ENCODE measurements at regions not wholly inside any gene's neighbourhood (a gene's known extent, or its start where the extent isn't known, plus 50 kb on each side); places are given as distances from the start of the nearest gene placed in this dataset.

GRCh38 chr7:153382641-153383101 lies 623.1 kb downstream of the ACTR3B start:
- in situ Hi-C loops (cut with HindIII; ENCODE audit: low sequenced_read_pairs): no loop called here
- DNase-seq (ENCODE audit: low read depth, low spot score): no peak
- no peak for TF ChIP-seq CTCF (IDR thresholded peaks at IDR 0.05; ENCODE audit: low read depth, low read length)
- H3K4me3 ChIP-seq (ENCODE audit: low read depth, low read length): no peak overlapping the region

GRCh38 chr7:153383781-153384180 lies 624.2 kb downstream of the ACTR3B start:
- in situ Hi-C loops (cut with HindIII; ENCODE audit: low sequenced_read_pairs): no loop called here
- no peak overlapping the region for H3K4me3 ChIP-seq (ENCODE audit: low read depth, low read length)
- DNase-seq (ENCODE audit: low read depth, low spot score): no peak
- no peak for TF ChIP-seq CTCF (IDR thresholded peaks at IDR 0.05; ENCODE audit: low read depth, low read length)

GRCh38 chr7:153385502-153385901 lies 626.0 kb downstream of the ACTR3B start:
- H3K4me3 ChIP-seq (ENCODE audit: low read depth, low read length): no peak overlapping the region
- no peak for TF ChIP-seq CTCF (IDR thresholded peaks at IDR 0.05; ENCODE audit: low read depth, low read length)
- in situ Hi-C loops (cut with HindIII; ENCODE audit: low sequenced_read_pairs): no loop called here
- no peak for DNase-seq (ENCODE audit: low read depth, low spot score)

GRCh38 chr7:153386556-153386955 lies 627.0 kb downstream of the ACTR3B start:
- in situ Hi-C loops (cut with HindIII; ENCODE audit: low sequenced_read_pairs): no loop called here
- no peak for DNase-seq (ENCODE audit: low read depth, low spot score)
- TF ChIP-seq CTCF (IDR thresholded peaks at IDR 0.05; ENCODE audit: low read depth, low read length): no peak
- H3K4me3 ChIP-seq (ENCODE audit: low read depth, low read length): no peak overlapping the region

GRCh38 chr7:153388611-153389010 lies 629.1 kb downstream of the ACTR3B start:
- H3K4me3 ChIP-seq (ENCODE audit: low read depth, low read length): no peak overlapping the region
- no peak for TF ChIP-seq CTCF (IDR thresholded peaks at IDR 0.05; ENCODE audit: low read depth, low read length)
- DNase-seq (ENCODE audit: low read depth, low spot score): no peak
- in situ Hi-C loops (cut with HindIII; ENCODE audit: low sequenced_read_pairs): no loop called here

GRCh38 chr7:153389261-153389660 lies 629.7 kb downstream of the ACTR3B start:
- no peak overlapping the region for H3K4me3 ChIP-seq (ENCODE audit: low read depth, low read length)
- DNase-seq (ENCODE audit: low read depth, low spot score): no peak
- TF ChIP-seq CTCF (IDR thresholded peaks at IDR 0.05; ENCODE audit: low read depth, low read length): no peak
- in situ Hi-C loops (cut with HindIII; ENCODE audit: low sequenced_read_pairs): no loop called here

GRCh38 chr7:153390955-153391354 lies 631.4 kb downstream of the ACTR3B start:
- no peak for TF ChIP-seq CTCF (IDR thresholded peaks at IDR 0.05; ENCODE audit: low read depth, low read length)
- no peak overlapping the region for H3K4me3 ChIP-seq (ENCODE audit: low read depth, low read length)
- no peak for DNase-seq (ENCODE audit: low read depth, low spot score)
- in situ Hi-C loops (cut with HindIII; ENCODE audit: low sequenced_read_pairs): no loop called here
